GM12878 (cell line): ENCODE measurements at regions not wholly inside any gene's neighbourhood (a gene's known extent, or its start where the extent isn't known, plus 50 kb on each side); places are given as distances from the start of the nearest gene placed in this dataset.

Experiments used
- ATAC-seq: fragments of 200-7000 bp; cut with Tn5 transposase; 3 replicates; pipeline ENCODE4 v1.9.1; 2020; ENCODE audit warnings: mild to moderate bottlenecking, moderate library complexity
- BruUV-seq: library from RNA; stranded (reverse); fragments of 400-500 nt; replicated peaks from 2 replicates; lab custom pipeline; 2021; lab: Mats Ljungman, UMichigan
- CTCF ChIA-PET: fragments of 300-600 bp; sonication (Branson Sonifier 250); formaldehyde crosslinking; extraction: SDS; loops from one replicate; lab custom pipeline; 2021; ENCODE audit warnings: inconsistent platforms; lab: Yijun Ruan, JAX
- POLR2A ChIA-PET: fragments of 350-600 bp; formaldehyde crosslinking; extraction: SDS; loops from one replicate; lab custom pipeline; 2021; ENCODE audit warnings: inconsistent platforms; lab: Charles Lee
- RAD21 ChIA-PET: fragments of 300-600 bp; sonication (Branson Sonifier 250); formaldehyde crosslinking; loops from one replicate; lab custom pipeline; 2023; ENCODE audit warnings: antibody characterized with exemption; ENCODE audit not compliant: unreplicated experiment; lab: Charles Lee
- SMC1A ChIA-PET: fragments of 300-600 bp; sonication (Branson Sonifier 250); formaldehyde crosslinking; loops from one replicate; lab custom pipeline; 2023; ENCODE audit not compliant: unreplicated experiment, uncharacterized antibody; lab: Charles Lee
- DNase-seq: peaks from one replicate; pipeline ENCODE4 v3.0.0-alpha.2; 2011; ENCODE audit warnings: low read depth, low spot score
- FAIRE-seq: peaks from 3 replicates; lab custom pipeline; 2011; peaks lifted over from hg19 to GRCh38; lab: Jason Lieb, UNC
- H2AFZ ChIP-seq: 2 replicates; pipeline ENCODE4 v1.6.0; 2011; ENCODE audit warnings: low read depth, low read length, control low read depth; ENCODE audit not compliant: control insufficient read depth
- H3K27ac ChIP-seq: 2 replicates; pipeline ENCODE4 v1.5.1; 2011; ENCODE audit warnings: control low read depth; ENCODE audit not compliant: control insufficient read depth, insufficient read depth
- H3K27me3 ChIP-seq, 2 experiments: replicated peaks in 1 of 2; 2 replicates each; pipeline versions ENCODE4 v1.6.0 to v1.6.1; 2011; ENCODE audit warnings: low read length in 1 of 2; ENCODE audit not compliant: control insufficient read depth in 2 of 2, insufficient read depth in 2 of 2
- H3K36me3 ChIP-seq, 2 experiments: 2 replicates each; pipeline ENCODE4 v1.5.1; 2011; ENCODE audit warnings: low read length in 1 of 2; ENCODE audit not compliant: control insufficient read depth in 2 of 2, insufficient read depth in 2 of 2
- H3K4me1 ChIP-seq: 2 replicates; pipeline ENCODE4 v1.6.1; 2011; ENCODE audit warnings: mild to moderate bottlenecking, low read length, moderate library complexity, mixed read lengths; ENCODE audit not compliant: control insufficient read depth, insufficient read depth
- H3K4me2 ChIP-seq: 2 replicates; pipeline ENCODE4 v1.6.0; 2011; ENCODE audit warnings: control low read depth; ENCODE audit not compliant: control insufficient read depth, insufficient read depth
- H3K4me3 ChIP-seq: fragments of 200-600 bp; sonication (generic); 2 replicates; pipeline ENCODE4 v1.5.1; 2016
- H3K79me2 ChIP-seq: 2 replicates; pipeline ENCODE4 v1.6.0; 2011; ENCODE audit warnings: low read length; ENCODE audit not compliant: control insufficient read depth, insufficient read depth
- H3K9ac ChIP-seq: 2 replicates; pipeline ENCODE4 v1.8.0; 2011; ENCODE audit warnings: low read length, control low read depth, mixed read lengths; ENCODE audit not compliant: control insufficient read depth, insufficient read depth
- H3K9me3 ChIP-seq: replicated peaks from 3 replicates; pipeline ENCODE4 v1.5.1; 2011; ENCODE audit warnings: mild to moderate bottlenecking, low read length; ENCODE audit not compliant: control insufficient read depth, insufficient read depth
- H4K20me1 ChIP-seq: 2 replicates; pipeline ENCODE4 v1.6.0; 2011; ENCODE audit not compliant: control insufficient read depth, insufficient read depth
- CBX5 ChIP-seq: sonication (generic); IDR thresholded peaks from 2 replicates; pipeline ENCODE4 v1.6.1; 2016; ENCODE audit warnings: low read depth, moderate library complexity, mild to moderate bottlenecking, inconsistent platforms
- CUX1 ChIP-seq: IDR thresholded peaks from 2 replicates; pipeline ENCODE4 v1.6.1; 2012; ENCODE audit warnings: improper control_type of control experiment, low read depth, low read length; ENCODE audit not compliant: insufficient replicate concordance
- MXI1 ChIP-seq: fragments of 150-350 bp; IDR thresholded peaks from 2 replicates; pipeline ENCODE4 v1.6.1; 2011; ENCODE audit warnings: low read depth, mild to moderate bottlenecking, inconsistent platforms, low read length, improper control_type of control experiment
- PAX5 ChIP-seq: IDR thresholded peaks from 2 replicates; pipeline ENCODE4 v1.6.1; 2011; ENCODE audit warnings: low read depth, low read length, borderline replicate concordance
- SMC3 ChIP-seq: IDR thresholded peaks from 2 replicates; pipeline ENCODE4 v1.6.1; 2011; ENCODE audit warnings: low read length, improper control_type of control experiment, borderline replicate concordance
- SUZ12 ChIP-seq: fragments of 200-600 bp; sonication (generic); IDR thresholded peaks from one replicate; pipeline ENCODE4 v1.6.1; 2018; ENCODE audit warnings: antibody characterized with exemption, mild to moderate bottlenecking; ENCODE audit not compliant: unreplicated experiment
- ZNF207 ChIP-seq: fragments of 450-650 bp; IDR thresholded peaks from 2 replicates; pipeline ENCODE4 v1.6.1; 2014; ENCODE audit warnings: antibody characterized with exemption, mild to moderate bottlenecking, borderline replicate concordance
- WGBS: methylation state at CpG from one replicate; pipeline ENCODE4 v1.1.6; 2016; ENCODE audit warnings: low lambda C conversion rate; ENCODE audit not compliant: insufficient replicate concordance, insufficient coverage; ENCODE audit errors: missing lambda C conversion rate; 5-methylcytosine and 5-hydroxymethylcytosine counted together
- in situ Hi-C: fragments of 300-500 bp; cut with MboI; formaldehyde crosslinking; loops from 9 replicates; pipeline ENCODE4 v1.14.3; 2018; ENCODE audit warnings: mixed read lengths
- intact Hi-C: fragments of 100-400 bp; cut with micrococcal nuclease; formaldehyde crosslinking; loops from one replicate; pipeline ENCODE4 v1.14.2; 2022; ENCODE audit not compliant: unreplicated experiment

- intact Hi-C loops: loop anchor here (5.0 kb wide), 1 partner anchor 161 kb away; no protein-coding TSS in a partner anchor
- DNase-seq: no peak
- Histone ChIP-seq H3K9me3 (peaks cover 2% of the 10 kb centered on the region; the same call in 2 of the 3 replicates), H3K27ac (no peak overlapping the region), H3K4me1 (peaks cover 24% of the 10 kb centered on the region), H4K20me1 (no peaks in the 10 kb centered on the region), H3K4me3 (no peak overlapping the region), H3K79me2 (no peaks in the 10 kb centered on the region), H3K9ac (no peak overlapping the region)
- SMC1A ChIA-PET: no interaction called here
- no peak for TF ChIP-seq ZNF207
- no peak for TF ChIP-seq CBX5
- TF ChIP-seq SUZ12: no peak
- TF ChIP-seq MXI1: no peak
- TF ChIP-seq CUX1: no peak
- TF ChIP-seq PAX5: no peak
- no peak for TF ChIP-seq SMC3
- TF ChIP-seq, all 136 proteins: peak for 0
- RAD21 ChIA-PET: no interaction called here
- no peaks in the 10 kb centered on the region for H3K36me3 ChIP-seq
- WGBS: 72% methylated on average over 2 of the region's 2 CpGs
- in situ Hi-C loops: no loop called here
- CTCF ChIA-PET: interaction anchor here (1.3 kb wide), 1 partner anchor 157 kb away, joined by 3 read pairs; no protein-coding TSS in a partner anchor
- no peaks in the 10 kb centered on the region for H3K27me3 ChIP-seq
- no peak overlapping the region for H3K4me2 ChIP-seq
- ATAC-seq (no peak), FAIRE-seq (no peak)
- H2AFZ ChIP-seq: no peak overlapping the region
- no TSS peak for BruUV-seq
- POLR2A ChIA-PET: no interaction called here
Observed at GRCh38 chr10:3620818-3621217, 164.2 kb downstream of the KLF6 start.
